Esophagus muscularis mucosa (tissue), 4 donors: ENCODE measurements at regions not wholly inside any gene's neighbourhood (a gene's known extent, or its start where the extent isn't known, plus 50 kb on each side); places are given as distances from the start of the nearest gene placed in this dataset.

ENCODE experiments used
- EP300 ChIP-seq: sonication (generic); formaldehyde crosslinking; IDR thresholded peaks from one replicate; pipeline ENCODE4 v1.6.1; 2017; ENCODE audit warnings: antibody characterized with exemption
- POLR2A ChIP-seq: fragments of 450-650 bp; IDR thresholded peaks from one replicate; pipeline ENCODE4 v1.6.1; 2017; ENCODE audit warnings: antibody characterized with exemption, moderate library complexity, mild to moderate bottlenecking, low read depth
- POLR2AphosphoS5 ChIP-seq, 2 donors: sonication (generic); formaldehyde crosslinking; IDR thresholded peaks; one replicate each; pipeline ENCODE4 v1.6.1; 2017; ENCODE audit warnings: antibody characterized with exemption in 2 of 2
- TF ChIP-seq, protein P1 (sequence below), 3 experiments: fragments of 200-600 bp in 2 of 3; fragments of 450-650 bp in 1 of 3; sonication (generic) in 2 of 3; IDR thresholded peaks; one replicate each; pipeline ENCODE4 v1.5.1; 2017 to 2019; ENCODE audit warnings: antibody characterized with exemption in 3 of 3, mild to moderate bottlenecking in 2 of 3, moderate library complexity in 1 of 3

DNA sequence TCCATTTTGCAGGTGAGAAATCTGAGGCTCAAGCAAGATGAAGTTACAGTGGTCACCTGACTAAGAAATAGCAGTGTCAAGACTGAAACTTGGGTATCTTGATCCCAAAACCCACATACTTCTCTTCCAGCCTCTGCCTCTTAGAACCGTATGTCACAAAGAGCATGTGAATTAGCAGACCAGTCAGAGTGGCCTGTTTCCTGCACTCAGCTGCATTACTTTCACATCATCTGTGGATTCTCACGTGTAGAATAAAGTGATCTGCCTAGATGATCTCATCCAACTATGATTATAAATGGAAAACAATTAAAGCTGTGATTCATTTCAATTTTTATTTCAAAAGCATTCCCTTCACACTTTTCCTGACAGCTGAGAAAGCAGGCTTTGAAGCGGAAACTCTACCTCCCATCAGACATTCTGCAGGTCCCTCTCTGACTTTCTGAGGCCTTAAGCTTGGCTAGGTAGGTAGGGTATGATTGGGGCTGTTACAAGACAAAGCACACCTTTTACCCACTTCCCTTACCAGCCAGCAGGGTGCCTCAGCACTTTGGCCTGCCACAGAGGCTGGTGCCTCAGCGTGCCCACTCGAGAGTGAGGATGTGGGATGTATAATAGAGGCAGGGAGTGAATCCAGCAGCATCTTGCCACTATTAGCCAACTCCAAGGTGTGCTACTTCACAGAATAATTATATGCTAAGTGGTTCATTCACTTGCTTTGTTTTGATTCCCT, 70.2 kb upstream of the PDE1C start:
- TF ChIP-seq POLR2A (no peak), EP300 (no peak), POLR2AphosphoS5 (IDR thresholded peaks at IDR 0.05) (no peak)
- TF ChIP-seq, protein P1, sequence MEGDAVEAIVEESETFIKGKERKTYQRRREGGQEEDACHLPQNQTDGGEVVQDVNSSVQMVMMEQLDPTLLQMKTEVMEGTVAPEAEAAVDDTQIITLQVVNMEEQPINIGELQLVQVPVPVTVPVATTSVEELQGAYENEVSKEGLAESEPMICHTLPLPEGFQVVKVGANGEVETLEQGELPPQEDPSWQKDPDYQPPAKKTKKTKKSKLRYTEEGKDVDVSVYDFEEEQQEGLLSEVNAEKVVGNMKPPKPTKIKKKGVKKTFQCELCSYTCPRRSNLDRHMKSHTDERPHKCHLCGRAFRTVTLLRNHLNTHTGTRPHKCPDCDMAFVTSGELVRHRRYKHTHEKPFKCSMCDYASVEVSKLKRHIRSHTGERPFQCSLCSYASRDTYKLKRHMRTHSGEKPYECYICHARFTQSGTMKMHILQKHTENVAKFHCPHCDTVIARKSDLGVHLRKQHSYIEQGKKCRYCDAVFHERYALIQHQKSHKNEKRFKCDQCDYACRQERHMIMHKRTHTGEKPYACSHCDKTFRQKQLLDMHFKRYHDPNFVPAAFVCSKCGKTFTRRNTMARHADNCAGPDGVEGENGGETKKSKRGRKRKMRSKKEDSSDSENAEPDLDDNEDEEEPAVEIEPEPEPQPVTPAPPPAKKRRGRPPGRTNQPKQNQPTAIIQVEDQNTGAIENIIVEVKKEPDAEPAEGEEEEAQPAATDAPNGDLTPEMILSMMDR (IDR thresholded peaks at IDR 0.05) = no peak
